ENCODE measurements at regions not wholly inside any gene's neighbourhood (a gene's known extent, or its start where the extent isn't known, plus 50 kb on each side); places are given as distances from the start of the nearest gene placed in this dataset.
A peak's percentile ranks its signal among the peaks of the same experiment; 100 is the strongest.
"Not testable (repeated sequence)": the region's sequence is repeated elsewhere in the genome, so short reads cannot be mapped to it uniquely, and the experiment has no call there.

- no peak for DNase-seq (ENCODE audit: low spot score)
These were observed 51.3 kb upstream of the SUB1 start for GRCh38 chr5:32534041-32534440.

GRCh38 chr5:32531885-32532520, 53.4 kb upstream of the SUB1 start:
- DNase-seq (ENCODE audit: low spot score) = peak; percentile 78

GRCh38 chr5:32527321-32527720, 58.0 kb upstream of the SUB1 start:
- not testable (repeated sequence) for DNase-seq (ENCODE audit: low spot score)

- no peak for DNase-seq (ENCODE audit: low spot score)
These were observed 58.5 kb upstream of the SUB1 start for GRCh38 chr5:32526810-32527209.

- DNase-seq (ENCODE audit: low spot score) = no peak
These were observed 61.7 kb upstream of the SUB1 start for GRCh38 chr5:32523625-32524024.

- no peak for DNase-seq (ENCODE audit: low spot score)
These were observed 62.8 kb upstream of the SUB1 start for GRCh38 chr5:32522429-32523143.

- DNase-seq (ENCODE audit: low spot score) = no peak
These were observed 63.9 kb upstream of the SUB1 start for GRCh38 chr5:32521481-32521880.

- DNase-seq (ENCODE audit: low spot score) = no peak
These were observed 64.4 kb upstream of the SUB1 start for GRCh38 chr5:32520972-32521371.

- DNase-seq (ENCODE audit: low spot score) = no peak
These were observed 65.0 kb upstream of the SUB1 start for GRCh38 chr5:32520356-32520755.

- no peak for DNase-seq (ENCODE audit: low spot score)
These were observed 65.8 kb upstream of the SUB1 start for GRCh38 chr5:32519508-32519907.

GRCh38 chr5:32514806-32515205, 70.3 kb upstream of the ZFR start:
- no peak for DNase-seq (ENCODE audit: low spot score)

- DNase-seq (ENCODE audit: low spot score) = no peak
These were observed 68.4 kb upstream of the ZFR start for GRCh38 chr5:32512926-32513325.

GRCh38 chr5:32511776-32512374, 67.3 kb upstream of the ZFR start:
- DNase-seq (ENCODE audit: low spot score) = peak; percentile 27

GRCh38 chr5:32510860-32511259, 66.3 kb upstream of the ZFR start:
- no peak for DNase-seq (ENCODE audit: low spot score)

GRCh38 chr5:32508806-32509805, 64.6 kb upstream of the ZFR start:
- no peak for DNase-seq (ENCODE audit: low spot score)

GRCh38 chr5:32507738-32508434, 63.3 kb upstream of the ZFR start:
- DNase-seq (ENCODE audit: low spot score) = no peak

- DNase-seq (ENCODE audit: low spot score) = no peak
These were observed 62.3 kb upstream of the ZFR start for GRCh38 chr5:32506799-32507198.

- DNase-seq (ENCODE audit: low spot score) = no peak
These were observed 61.7 kb upstream of the ZFR start for GRCh38 chr5:32506201-32506661.

GRCh38 chr5:32505756-32506155, 61.2 kb upstream of the ZFR start:
- DNase-seq (ENCODE audit: low spot score) = no peak

GRCh38 chr5:32504989-32505596, 60.6 kb upstream of the ZFR start:
- DNase-seq (ENCODE audit: low spot score) = no peak

Data from SW480 (cell line).